Liver (tissue), 3 donors: ENCODE measurements at regions not wholly inside any gene's neighbourhood (a gene's known extent, or its start where the extent isn't known, plus 50 kb on each side); places are given as distances from the start of the nearest gene placed in this dataset.
A peak's percentile ranks its signal among the peaks of the same experiment; 100 is the strongest.

Experiments used
- JUND ChIP-seq, 2 donors: IDR thresholded peaks; 2 replicates each; pipeline ENCODE4 v1.6.1; 2016; ENCODE audit warnings: antibody characterized with exemption in 2 of 2
- RAD21 ChIP-seq, 2 donors: IDR thresholded peaks; 2 replicates each; pipeline ENCODE4 v1.6.1; 2016; ENCODE audit warnings: antibody characterized with exemption in 2 of 2, mild to moderate bottlenecking in 2 of 2
- RXRA ChIP-seq, 2 donors: IDR thresholded peaks; 2 replicates each; pipeline ENCODE4 v1.6.1; 2017 to 2018; ENCODE audit warnings: antibody characterized with exemption in 2 of 2, mild to moderate bottlenecking in 1 of 2
- TAF1 ChIP-seq: conservative IDR thresholded peaks from 2 replicates; pipeline ENCODE4 v1.6.1; 2016; ENCODE audit warnings: antibody characterized with exemption, mild to moderate bottlenecking
- TF ChIP-seq, protein P1 (sequence below): fragments of 150-350 bp; IDR thresholded peaks from 2 replicates; pipeline ENCODE4 v1.5.1; 2017; ENCODE audit warnings: improper control_type of control experiment, low read depth, low read length; ENCODE audit not compliant: missing input control
- TF ChIP-seq, protein P2 (sequence below): IDR thresholded peaks from 2 replicates; pipeline ENCODE4 v1.6.1; 2016; ENCODE audit warnings: antibody characterized with exemption
- TF ChIP-seq, protein P3 (sequence below): IDR thresholded peaks from 2 replicates; pipeline ENCODE4 v1.6.1; 2016; ENCODE audit warnings: antibody characterized with exemption, mild to moderate bottlenecking
- TF ChIP-seq, protein P4 (sequence below): IDR thresholded peaks from 2 replicates; pipeline ENCODE4 v1.6.1; 2016; ENCODE audit warnings: antibody characterized with exemption
- TF ChIP-seq, protein P5 (sequence below): IDR thresholded peaks from 2 replicates; pipeline ENCODE4 v1.6.1; 2016; ENCODE audit warnings: antibody characterized with exemption
- donor health status: healthy.
- donor health status: healthy.

DNA sequence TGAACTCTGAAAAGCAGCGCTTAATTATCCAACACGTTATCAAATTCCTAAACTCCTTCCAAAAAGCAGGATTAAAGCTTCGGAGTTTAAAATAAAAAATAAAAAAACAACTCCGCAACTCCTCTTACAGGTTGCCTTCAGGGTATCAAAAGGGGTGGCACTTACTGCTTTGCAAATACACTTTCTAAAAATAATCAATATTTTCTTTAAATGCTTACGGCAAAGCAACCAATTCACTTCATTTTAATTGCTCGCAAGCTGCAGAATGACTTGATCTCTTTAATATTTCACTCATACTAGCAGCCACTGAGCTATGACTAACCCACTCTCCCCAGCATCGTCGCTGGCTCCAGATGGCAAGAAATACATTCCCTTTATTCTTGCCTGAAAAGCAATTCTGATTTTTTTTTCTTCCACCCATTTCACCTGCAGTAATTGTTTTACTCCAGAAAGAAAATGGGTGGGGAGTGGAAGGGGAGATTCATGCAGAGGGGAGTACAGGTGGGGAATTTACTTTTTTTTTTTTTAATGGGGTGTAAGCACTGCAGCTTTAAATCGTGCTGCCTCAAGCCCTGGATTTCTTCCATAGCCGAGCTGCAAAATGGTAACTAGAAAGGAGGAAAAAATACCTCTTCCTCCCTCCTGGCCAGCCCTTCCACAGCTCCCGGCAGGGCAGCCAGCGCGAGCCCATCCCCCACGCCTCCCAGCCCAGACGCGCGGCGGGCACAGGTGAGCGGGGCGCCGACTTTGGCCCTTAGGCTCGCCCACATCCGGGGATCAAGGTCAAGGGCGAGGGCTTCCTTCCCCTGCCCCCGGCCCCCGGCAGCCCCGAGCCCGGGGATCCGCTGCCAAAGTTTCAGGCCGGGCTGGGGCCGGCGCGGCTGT lies 54.2 kb upstream of the FHIP2A start:
- TF ChIP-seq TAF1: no peak
- TF ChIP-seq, protein P1, sequence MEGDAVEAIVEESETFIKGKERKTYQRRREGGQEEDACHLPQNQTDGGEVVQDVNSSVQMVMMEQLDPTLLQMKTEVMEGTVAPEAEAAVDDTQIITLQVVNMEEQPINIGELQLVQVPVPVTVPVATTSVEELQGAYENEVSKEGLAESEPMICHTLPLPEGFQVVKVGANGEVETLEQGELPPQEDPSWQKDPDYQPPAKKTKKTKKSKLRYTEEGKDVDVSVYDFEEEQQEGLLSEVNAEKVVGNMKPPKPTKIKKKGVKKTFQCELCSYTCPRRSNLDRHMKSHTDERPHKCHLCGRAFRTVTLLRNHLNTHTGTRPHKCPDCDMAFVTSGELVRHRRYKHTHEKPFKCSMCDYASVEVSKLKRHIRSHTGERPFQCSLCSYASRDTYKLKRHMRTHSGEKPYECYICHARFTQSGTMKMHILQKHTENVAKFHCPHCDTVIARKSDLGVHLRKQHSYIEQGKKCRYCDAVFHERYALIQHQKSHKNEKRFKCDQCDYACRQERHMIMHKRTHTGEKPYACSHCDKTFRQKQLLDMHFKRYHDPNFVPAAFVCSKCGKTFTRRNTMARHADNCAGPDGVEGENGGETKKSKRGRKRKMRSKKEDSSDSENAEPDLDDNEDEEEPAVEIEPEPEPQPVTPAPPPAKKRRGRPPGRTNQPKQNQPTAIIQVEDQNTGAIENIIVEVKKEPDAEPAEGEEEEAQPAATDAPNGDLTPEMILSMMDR: no peak
- TF ChIP-seq, protein P2, sequence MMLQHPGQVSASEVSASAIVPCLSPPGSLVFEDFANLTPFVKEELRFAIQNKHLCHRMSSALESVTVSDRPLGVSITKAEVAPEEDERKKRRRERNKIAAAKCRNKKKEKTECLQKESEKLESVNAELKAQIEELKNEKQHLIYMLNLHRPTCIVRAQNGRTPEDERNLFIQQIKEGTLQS: no peak
- peak in 1 of 2 donors; percentile 38 for TF ChIP-seq RAD21 (IDR thresholded peaks at IDR 0.05)
- TF ChIP-seq JUND (IDR thresholded peaks at IDR 0.05): no peak
- TF ChIP-seq, protein P3, sequence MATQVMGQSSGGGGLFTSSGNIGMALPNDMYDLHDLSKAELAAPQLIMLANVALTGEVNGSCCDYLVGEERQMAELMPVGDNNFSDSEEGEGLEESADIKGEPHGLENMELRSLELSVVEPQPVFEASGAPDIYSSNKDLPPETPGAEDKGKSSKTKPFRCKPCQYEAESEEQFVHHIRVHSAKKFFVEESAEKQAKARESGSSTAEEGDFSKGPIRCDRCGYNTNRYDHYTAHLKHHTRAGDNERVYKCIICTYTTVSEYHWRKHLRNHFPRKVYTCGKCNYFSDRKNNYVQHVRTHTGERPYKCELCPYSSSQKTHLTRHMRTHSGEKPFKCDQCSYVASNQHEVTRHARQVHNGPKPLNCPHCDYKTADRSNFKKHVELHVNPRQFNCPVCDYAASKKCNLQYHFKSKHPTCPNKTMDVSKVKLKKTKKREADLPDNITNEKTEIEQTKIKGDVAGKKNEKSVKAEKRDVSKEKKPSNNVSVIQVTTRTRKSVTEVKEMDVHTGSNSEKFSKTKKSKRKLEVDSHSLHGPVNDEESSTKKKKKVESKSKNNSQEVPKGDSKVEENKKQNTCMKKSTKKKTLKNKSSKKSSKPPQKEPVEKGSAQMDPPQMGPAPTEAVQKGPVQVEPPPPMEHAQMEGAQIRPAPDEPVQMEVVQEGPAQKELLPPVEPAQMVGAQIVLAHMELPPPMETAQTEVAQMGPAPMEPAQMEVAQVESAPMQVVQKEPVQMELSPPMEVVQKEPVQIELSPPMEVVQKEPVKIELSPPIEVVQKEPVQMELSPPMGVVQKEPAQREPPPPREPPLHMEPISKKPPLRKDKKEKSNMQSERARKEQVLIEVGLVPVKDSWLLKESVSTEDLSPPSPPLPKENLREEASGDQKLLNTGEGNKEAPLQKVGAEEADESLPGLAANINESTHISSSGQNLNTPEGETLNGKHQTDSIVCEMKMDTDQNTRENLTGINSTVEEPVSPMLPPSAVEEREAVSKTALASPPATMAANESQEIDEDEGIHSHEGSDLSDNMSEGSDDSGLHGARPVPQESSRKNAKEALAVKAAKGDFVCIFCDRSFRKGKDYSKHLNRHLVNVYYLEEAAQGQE: no peak
- TF ChIP-seq, protein P4, sequence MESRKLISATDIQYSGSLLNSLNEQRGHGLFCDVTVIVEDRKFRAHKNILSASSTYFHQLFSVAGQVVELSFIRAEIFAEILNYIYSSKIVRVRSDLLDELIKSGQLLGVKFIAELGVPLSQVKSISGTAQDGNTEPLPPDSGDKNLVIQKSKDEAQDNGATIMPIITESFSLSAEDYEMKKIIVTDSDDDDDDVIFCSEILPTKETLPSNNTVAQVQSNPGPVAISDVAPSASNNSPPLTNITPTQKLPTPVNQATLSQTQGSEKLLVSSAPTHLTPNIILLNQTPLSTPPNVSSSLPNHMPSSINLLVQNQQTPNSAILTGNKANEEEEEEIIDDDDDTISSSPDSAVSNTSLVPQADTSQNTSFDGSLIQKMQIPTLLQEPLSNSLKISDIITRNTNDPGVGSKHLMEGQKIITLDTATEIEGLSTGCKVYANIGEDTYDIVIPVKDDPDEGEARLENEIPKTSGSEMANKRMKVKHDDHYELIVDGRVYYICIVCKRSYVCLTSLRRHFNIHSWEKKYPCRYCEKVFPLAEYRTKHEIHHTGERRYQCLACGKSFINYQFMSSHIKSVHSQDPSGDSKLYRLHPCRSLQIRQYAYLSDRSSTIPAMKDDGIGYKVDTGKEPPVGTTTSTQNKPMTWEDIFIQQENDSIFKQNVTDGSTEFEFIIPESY: no peak
- TF ChIP-seq, protein P5, sequence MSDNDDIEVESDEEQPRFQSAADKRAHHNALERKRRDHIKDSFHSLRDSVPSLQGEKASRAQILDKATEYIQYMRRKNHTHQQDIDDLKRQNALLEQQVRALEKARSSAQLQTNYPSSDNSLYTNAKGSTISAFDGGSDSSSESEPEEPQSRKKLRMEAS: no peak
- no peak for TF ChIP-seq RXRA (IDR thresholded peaks at IDR 0.05)
